RWPE2 (cell line): ENCODE measurements at regions not wholly inside any gene's neighbourhood (a gene's known extent, or its start where the extent isn't known, plus 50 kb on each side); places are given as distances from the start of the nearest gene placed in this dataset.

ENCODE experiments used
- ATAC-seq: fragments of 200-7000 bp; cut with Tn5 transposase; 3 replicates; pipeline ENCODE4 v1.9.1; 2021; ENCODE audit warnings: low read depth
- DNase-seq: peaks from one replicate; pipeline ENCODE4 v3.0.0-alpha.2; 2020; ENCODE audit warnings: low spot score
- H3K27ac ChIP-seq: fragments of 450-650 bp; 2 replicates; pipeline ENCODE4 v1.5.1; 2017; ENCODE audit warnings: mild to moderate bottlenecking; ENCODE audit not compliant: poor library complexity, severe bottlenecking
- H3K27me3 ChIP-seq: fragments of 250-450 bp; sonication (Bioruptor Pico); 2 replicates; pipeline ENCODE4 v1.5.1; 2021; ENCODE audit warnings: mild to moderate bottlenecking, moderate library complexity; ENCODE audit not compliant: insufficient read depth, poor library complexity, severe bottlenecking
- H3K36me3 ChIP-seq: fragments of 250-450 bp; sonication (Bioruptor Pico); 2 replicates; pipeline ENCODE4 v1.5.1; 2020; ENCODE audit warnings: low read depth, mild to moderate bottlenecking, moderate library complexity
- H3K4me1 ChIP-seq: fragments of 250-450 bp; sonication (Bioruptor Pico); 2 replicates; pipeline ENCODE4 v1.5.1; 2021; ENCODE audit warnings: mild to moderate bottlenecking, moderate library complexity; ENCODE audit not compliant: insufficient read depth, poor library complexity, severe bottlenecking
- H3K4me3 ChIP-seq: fragments of 250-450 bp; sonication (Bioruptor Pico); 2 replicates; pipeline ENCODE4 v1.5.1; 2021; ENCODE audit warnings: mild to moderate bottlenecking, moderate library complexity; ENCODE audit not compliant: severe bottlenecking
- H3K9me3 ChIP-seq: fragments of 250-450 bp; sonication (Bioruptor Pico); 2 replicates; pipeline ENCODE4 v1.5.1; 2021; ENCODE audit warnings: mild to moderate bottlenecking, moderate library complexity; ENCODE audit not compliant: severe bottlenecking
- CTCF ChIP-seq: fragments of 450-650 bp; IDR thresholded peaks from one replicate; pipeline ENCODE4 v1.5.1; 2017; ENCODE audit warnings: mild to moderate bottlenecking, moderate library complexity; ENCODE audit not compliant: poor library complexity, severe bottlenecking

DNA sequence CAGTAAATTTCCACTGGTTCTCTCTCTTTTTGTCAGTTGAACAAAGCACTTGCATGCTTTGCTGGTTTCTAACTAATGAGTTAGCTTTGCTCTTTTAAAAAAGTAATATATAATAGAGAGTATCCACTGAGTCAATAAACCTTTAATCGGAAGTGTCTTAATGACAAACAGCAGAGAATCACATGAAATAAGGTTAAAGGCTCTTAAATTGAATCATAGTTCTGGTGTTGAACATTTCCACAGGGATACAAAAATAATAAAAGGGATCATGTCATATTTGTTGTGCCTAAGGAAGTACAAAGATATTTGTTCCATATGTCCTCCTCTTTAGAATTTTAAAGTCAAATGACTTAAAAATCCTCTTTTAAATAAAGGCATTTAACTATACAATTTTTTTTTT, 362.6 kb downstream of the LRIG3 start:
- peaks cover 9% of the 10 kb centered on the region for H3K4me1 ChIP-seq
- no peak for TF ChIP-seq CTCF
- no peaks in the 10 kb centered on the region for H3K9me3 ChIP-seq
- H3K27ac ChIP-seq: no peak overlapping the region
- no peak overlapping the region for H3K4me3 ChIP-seq
- DNase-seq: no peak
- no peaks in the 10 kb centered on the region for H3K36me3 ChIP-seq
- ATAC-seq: no peak
- no peaks in the 10 kb centered on the region for H3K27me3 ChIP-seq

- no peaks in the 10 kb centered on the region for H3K36me3 ChIP-seq
- no peaks in the 10 kb centered on the region for H3K27me3 ChIP-seq
- TF ChIP-seq CTCF: no peak
Observed at GRCh38 chr12:58563621-58564020, 356.7 kb downstream of the LRIG3 start.

DNA sequence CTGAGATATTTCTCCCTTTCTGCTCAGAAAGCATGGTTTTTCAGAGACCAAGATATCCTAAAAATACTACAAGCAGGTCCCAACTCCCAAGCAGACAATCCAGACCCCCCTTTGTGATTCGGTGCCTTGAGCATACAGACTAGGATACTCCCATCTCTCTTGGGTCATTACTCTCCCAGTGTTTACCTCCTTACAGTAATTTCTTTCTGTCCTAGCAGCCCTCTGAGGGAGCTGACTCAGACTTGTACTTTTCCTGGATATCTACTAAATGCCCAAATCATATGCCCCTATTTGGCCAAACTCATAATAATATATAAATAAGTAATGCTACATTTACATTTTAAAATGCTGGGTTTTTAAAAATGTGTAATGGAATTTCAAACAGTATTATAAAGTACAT, 355.6 kb downstream of the LRIG3 start:
- Histone ChIP-seq H3K36me3 (no peaks in the 10 kb centered on the region), H3K27me3 (no peaks in the 10 kb centered on the region), H3K4me1 (no peaks in the 10 kb centered on the region), H3K4me3 (no peak overlapping the region), H3K9me3 (no peaks in the 10 kb centered on the region), H3K27ac (no peak overlapping the region)
- ATAC-seq (no peak), DNase-seq (no peak)
- no peak for TF ChIP-seq CTCF

More at GRCh38 chr12:58563621-58564020, 356.7 kb downstream of the LRIG3 start:
- H3K4me1 ChIP-seq: no peaks in the 10 kb centered on the region
- no peak for ATAC-seq
- no peak overlapping the region for H3K27ac ChIP-seq
- no peak for DNase-seq
- no peaks in the 10 kb centered on the region for H3K9me3 ChIP-seq
- no peak overlapping the region for H3K4me3 ChIP-seq

DNA sequence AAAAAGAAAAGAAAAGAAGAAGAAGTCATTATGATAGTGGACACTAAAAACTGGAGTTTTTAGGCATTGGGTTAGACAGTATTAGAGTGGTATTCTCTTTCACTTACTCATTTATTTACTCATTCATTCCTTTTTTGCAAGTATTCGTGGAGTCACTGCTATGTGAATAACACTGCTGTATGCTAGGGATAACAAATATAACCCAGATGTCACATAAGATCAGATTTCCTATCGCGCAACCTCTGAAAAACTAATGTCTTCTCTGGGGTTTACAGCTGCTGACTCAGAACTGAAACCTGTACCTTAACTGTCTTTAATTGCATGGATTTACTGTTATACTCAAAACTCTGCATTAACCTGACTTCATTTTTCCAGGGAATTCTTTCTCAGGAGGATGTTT, 353.7 kb downstream of the LRIG3 start:
- no peak for TF ChIP-seq CTCF
- DNase-seq (no peak), ATAC-seq (no peak)
- no peaks in the 10 kb centered on the region for H3K4me1 ChIP-seq
- H3K36me3 ChIP-seq: no peaks in the 10 kb centered on the region
- no peaks in the 10 kb centered on the region for H3K27me3 ChIP-seq
- no peaks in the 10 kb centered on the region for H3K9me3 ChIP-seq
- H3K4me3 ChIP-seq: no peak overlapping the region
- no peak overlapping the region for H3K27ac ChIP-seq

GRCh38 chr12:58567189-58567588, 353.1 kb downstream of the LRIG3 start:
- no peak for TF ChIP-seq CTCF
- H3K27ac ChIP-seq: no peak overlapping the region
- no peaks in the 10 kb centered on the region for H3K36me3 ChIP-seq
- no peaks in the 10 kb centered on the region for H3K4me1 ChIP-seq
- no peaks in the 10 kb centered on the region for H3K27me3 ChIP-seq
- H3K4me3 ChIP-seq: no peak overlapping the region
- H3K9me3 ChIP-seq: no peaks in the 10 kb centered on the region
- no peak for DNase-seq
- no peak for ATAC-seq
